ENCODE measurements at regions not wholly inside any gene's neighbourhood (a gene's known extent, or its start where the extent isn't known, plus 50 kb on each side); places are given as distances from the start of the nearest gene placed in this dataset.

DNA sequence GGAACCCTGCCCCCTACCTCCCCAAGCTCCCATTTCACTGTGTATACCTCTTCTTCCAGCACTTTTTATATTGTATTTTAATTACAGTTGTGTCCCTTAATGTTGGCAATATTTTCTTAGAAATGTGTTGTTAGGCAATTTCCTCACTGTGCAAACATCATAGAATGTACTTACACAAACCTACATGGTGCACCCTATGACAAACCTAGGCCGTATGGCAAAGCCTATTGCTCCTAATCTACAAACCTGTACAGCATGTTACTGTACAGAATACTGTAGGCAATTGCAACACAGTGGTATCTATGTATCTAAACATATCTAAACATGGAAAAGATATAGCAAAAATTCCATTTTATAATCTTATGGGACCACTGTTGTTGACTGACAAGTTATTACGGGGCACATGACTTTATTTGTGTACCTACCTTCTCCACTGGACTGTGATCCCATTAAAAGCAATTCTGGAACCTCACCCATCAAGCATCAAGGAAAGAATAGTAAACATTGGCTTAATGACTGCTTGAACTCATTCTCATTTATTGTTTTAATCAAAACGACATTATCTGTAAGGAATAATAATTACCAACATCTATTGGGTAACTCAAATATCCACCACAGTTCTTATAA, 1641.5 kb upstream of the ZEB2 start:
- no peak for FAIRE-seq

- no peak for FAIRE-seq
These were observed 1638.3 kb upstream of the ZEB2 start for GRCh38 chr2:146158072-146158674.

DNA sequence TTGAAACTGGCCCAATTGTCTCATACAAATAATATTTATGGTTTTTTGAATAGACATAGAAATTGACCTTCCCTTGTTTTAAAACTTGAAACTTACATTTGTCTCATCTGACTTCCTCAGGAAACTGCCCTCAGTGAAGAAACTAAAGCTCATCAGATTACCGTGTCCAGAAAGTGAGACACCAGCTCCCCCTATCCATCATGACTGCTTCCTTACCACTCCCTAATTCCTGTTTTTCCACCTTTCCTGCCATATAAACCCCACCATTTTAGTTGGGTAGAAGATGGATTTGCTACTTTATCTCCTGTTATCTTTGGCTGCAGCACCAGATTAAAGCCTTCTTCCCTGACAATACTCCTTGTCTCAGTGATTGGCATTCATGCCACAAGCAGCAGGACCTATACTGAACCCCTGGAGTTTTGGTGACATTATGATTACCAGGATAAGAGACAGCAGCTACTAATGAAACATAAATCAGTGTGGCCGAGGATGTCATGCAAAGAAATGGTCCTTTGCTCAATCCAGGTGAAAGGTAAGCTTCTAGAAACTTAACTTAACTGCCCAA, 1627.6 kb upstream of the ZEB2 start:
- no peak for FAIRE-seq

DNA sequence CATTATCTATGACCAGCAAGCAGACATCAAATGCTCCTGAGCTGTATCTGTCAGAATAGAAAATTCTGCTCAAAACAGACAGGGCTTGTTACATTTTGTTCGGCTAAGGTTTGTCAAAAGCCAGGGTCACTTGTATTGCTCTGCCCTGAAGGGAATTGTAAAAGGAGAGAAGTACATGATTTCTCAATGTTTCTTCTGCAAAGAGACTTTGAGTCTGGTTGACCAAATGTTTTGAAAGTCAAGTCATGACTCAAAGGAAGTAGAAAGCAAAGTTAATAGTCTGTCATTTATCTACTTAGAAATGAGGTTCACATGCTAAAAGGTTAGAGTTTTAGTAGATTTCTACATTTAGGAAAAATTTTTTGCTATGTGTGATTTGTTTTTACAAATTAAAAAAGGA, 1624.1 kb upstream of the ZEB2 start:
- no peak for FAIRE-seq

DNA sequence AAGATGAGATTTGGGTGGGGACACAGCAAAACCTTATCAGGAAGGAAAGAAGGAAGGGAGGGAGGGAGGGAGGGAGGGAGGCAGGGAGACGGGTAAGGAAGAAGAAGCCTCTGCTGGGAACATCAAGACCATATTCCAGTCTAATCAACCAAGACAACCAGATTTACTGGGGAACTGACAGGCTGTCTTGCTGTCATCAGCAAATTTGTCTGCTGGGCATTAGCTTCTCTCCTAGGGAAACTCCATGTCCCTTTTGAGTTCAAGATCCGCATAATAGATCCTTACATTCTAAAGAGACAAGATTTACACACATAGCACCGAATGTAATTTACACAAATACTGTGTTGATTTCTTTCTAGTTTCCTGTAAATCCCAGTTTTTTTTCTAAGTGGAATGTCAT, 1618.9 kb upstream of the ZEB2 start:
- no peak for FAIRE-seq

DNA sequence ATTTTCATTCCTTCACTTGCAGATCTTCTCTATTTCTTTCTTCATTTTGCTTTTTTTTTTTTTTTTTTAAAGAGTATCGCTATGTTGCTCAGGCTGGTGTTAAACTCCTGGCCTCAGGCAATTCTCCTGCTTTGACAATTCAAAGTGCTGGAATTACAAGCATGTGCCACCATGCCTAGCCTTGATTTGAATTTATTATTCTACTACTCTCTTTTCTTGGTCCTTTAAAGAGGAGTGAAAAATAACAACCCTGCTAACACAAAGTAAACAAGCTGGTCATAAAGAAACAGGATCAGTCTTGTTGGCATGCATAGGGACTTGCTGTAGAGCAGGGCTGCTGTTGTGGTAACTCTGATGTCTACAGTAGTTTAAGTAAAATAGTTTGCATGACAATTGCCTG, 1615.3 kb upstream of the ZEB2 start:
- no peak for FAIRE-seq

DNA sequence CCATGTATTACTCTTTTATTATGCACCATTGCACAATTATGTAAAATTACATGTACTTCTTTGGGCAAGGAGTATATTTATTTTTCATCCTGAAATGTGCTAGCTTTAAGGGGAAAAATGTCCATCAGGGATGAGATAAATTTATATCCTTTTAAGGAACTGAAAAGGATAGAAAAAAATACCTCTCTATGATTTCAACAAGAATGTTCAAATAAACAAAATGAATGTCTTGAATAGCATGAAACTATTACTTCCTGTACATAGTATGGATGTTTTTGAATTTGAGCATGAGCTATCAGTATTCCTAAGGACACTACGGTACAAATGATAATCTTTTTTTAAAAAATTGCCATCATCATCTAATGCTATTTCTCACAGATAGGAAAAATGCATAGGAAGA, 1611.9 kb upstream of the ZEB2 start:
- FAIRE-seq, result no peak

GRCh38 chr2:146131048-146131447, 1611.1 kb upstream of the ZEB2 start:
- FAIRE-seq, result no peak

- FAIRE-seq, result no peak
These were observed 1610.4 kb upstream of the ZEB2 start for GRCh38 chr2:146130290-146130689.

GRCh38 chr2:146129231-146129630, 1609.3 kb upstream of the ZEB2 start:
- FAIRE-seq, result no peak

- no peak for FAIRE-seq
These were observed 1608.3 kb upstream of the ZEB2 start for GRCh38 chr2:146128216-146128615.

GRCh38 chr2:146125551-146125950, 1605.6 kb upstream of the ZEB2 start:
- FAIRE-seq, result no peak

GRCh38 chr2:146124741-146125140, 1604.8 kb upstream of the ZEB2 start:
- no peak for FAIRE-seq

DNA sequence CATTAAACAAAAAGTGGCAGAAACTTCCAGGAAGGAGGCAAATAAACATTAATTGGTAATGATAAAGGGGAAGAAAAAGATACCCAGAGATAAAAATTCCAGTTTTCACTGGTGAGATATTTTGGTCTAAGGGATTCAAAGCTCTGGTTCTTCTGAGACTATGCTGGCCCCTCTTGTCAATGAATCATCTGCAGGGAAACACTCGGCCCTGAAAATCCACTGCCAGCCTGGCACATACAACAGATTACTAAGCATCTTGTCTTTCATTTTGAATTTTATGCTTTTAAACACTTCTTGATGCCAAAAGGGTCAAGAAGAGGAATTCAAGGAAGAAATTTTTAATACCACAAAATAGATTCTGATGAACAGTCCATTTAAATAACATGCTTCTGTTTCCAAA, 1603.8 kb upstream of the ZEB2 start:
- no peak for FAIRE-seq

DNA sequence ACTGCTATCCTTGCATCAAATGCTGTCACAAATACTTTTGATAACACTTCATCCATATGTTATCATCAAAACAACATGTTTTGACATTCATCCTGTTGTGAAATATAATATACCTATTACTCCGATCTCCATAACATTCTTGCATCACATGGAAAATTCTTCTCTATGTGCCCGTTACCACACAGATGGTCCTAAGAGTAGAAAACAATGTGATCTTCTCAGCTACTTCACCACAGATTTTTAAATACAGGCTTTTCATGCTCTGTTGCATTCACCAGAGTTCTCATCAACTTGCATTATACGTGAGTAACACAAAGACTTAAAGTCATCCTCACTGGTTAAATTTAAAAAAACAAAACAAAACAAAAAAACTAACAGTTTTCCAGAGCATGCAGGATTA, 1603.3 kb upstream of the ZEB2 start:
- FAIRE-seq, result no peak

DNA sequence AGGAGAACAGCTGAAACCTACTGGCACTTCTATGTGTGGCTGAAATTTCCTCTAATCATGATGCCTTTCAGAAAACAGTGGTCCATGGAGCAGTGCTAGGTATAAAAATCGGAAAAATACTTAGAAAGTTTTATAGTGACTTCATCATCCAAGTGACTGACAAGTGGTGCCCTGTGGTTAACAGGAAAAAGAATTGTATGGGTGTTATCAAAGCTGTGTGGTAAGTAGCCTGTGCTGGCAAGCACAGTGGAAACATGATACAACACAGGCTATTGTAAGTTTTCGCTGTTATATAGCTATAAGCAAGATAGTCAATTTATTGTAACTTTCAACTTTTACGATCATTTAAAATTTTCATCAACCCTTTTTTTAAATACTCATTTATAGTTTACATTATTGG, 1599.7 kb upstream of the ZEB2 start:
- FAIRE-seq, result no peak

GRCh38 chr2:146108993-146109392, 1589.1 kb upstream of the ZEB2 start:
- FAIRE-seq, result no peak

DNA sequence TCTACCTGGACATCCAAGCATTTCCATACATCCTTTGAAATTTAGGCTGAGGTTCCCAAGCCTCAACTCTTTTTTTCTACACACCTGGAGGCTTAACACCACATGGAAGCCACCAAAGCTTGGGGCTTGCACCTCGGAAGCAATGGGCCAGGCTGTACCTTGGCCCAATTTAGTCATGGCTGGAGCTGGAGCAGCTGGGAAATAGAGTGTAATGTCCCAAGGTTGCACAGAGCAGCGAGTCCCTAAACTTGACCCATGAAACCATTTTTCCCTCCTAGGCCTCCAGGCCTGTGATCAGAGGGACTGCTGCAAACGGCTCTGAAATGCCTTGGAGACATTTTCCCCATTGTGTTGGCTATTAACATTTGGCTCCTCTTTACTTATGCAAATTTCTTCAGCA, 1574.3 kb upstream of the ZEB2 start:
- no peak for FAIRE-seq

DNA sequence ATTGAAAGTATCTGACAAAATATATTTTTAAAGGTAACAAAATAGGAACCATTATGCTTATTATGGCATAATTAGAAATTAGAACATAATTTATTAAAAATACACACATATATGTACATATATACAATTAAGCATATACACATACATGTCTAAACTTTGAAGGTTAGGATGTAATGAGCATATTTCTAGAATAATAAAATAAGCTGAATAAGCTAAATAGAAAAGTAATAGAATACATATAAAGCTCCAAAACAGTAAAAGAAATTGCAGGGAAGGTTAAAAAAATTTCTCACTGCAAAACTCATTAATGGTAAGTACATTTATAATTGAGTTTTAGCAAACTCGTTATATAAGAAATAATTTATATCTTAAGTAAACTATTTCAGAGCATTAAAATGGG, 1561.5 kb upstream of the ZEB2 start:
- no peak for FAIRE-seq

DNA sequence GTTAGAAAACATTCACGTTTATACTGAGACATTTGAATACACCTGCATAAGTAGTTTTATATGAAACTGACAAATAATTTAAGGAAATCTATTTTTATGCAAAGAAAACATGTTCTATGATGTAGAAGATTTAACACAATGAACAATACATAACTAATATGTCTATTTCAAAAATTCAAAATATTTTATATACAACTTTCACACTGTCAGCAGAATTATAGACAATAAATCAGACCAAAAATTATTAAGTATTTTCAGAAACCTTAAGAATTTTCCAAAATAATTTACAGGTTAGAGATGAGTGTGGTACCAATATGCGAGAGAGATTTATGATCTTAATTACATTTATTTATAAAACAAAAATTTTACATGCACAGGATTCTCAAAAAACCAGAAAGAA, 1561.0 kb upstream of the ZEB2 start:
- no peak for FAIRE-seq

- no peak for FAIRE-seq
These were observed 1559.3 kb upstream of the ZEB2 start for GRCh38 chr2:146079216-146079615.

DNA sequence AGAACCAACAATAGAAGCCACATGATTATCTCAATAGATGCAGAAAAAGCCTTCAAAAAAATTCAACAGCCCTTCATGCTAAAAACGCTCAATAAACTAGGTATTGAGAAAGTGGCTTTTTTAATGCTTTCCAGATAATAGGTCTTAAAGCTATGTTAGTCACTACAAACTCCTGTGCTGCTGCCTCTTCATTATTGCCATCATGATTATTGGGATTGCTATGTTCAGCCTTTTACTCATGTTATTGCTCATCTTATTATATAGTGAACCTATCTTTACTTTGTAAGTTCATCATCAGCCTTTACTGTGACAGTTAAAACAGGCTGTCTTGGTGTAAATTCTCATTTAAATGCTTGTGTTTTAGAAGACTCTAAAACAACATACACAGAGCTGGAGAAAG, 1557.2 kb upstream of the ZEB2 start:
- FAIRE-seq, result no peak

GRCh38 chr2:146068051-146068450, 1548.1 kb upstream of the ZEB2 start:
- FAIRE-seq, result no peak

GRCh38 chr2:146048141-146048540, 1528.2 kb upstream of the ZEB2 start:
- FAIRE-seq, result no peak

Data from G401.6 (cell line).